ENCODE measurements at regions not wholly inside any gene's neighbourhood (a gene's known extent, or its start where the extent isn't known, plus 50 kb on each side); places are given as distances from the start of the nearest gene placed in this dataset.

DNA sequence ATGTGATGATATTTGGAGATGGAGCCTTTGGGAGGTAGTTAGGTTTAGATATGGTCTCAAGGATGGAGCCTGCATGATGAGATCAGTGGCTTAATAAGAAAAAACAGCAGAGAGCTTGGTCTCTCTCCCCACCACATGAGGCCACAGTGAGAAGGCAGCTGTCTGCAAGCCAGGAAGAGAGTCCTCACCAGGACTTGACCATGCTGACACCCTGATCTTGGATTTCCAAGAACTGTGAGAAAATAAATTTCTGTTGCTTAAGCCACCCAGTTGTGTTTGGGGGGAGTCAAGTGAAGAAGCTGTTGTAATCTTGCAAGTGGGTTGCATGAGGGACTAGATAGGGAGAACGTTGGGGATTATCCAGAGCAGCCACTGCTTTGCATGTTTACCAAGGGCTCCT is 62.3 kb upstream of the TNFAIP8L3 start:
- no peak for ATAC-seq (ENCODE audit: low read depth in 2 of 2)
- no peak overlapping the region for H3K4me3 Mint-ChIP-seq
- peak overlapping the region in 1 of 6 donors; percentile 34 for H3K27ac Mint-ChIP-seq

DNA sequence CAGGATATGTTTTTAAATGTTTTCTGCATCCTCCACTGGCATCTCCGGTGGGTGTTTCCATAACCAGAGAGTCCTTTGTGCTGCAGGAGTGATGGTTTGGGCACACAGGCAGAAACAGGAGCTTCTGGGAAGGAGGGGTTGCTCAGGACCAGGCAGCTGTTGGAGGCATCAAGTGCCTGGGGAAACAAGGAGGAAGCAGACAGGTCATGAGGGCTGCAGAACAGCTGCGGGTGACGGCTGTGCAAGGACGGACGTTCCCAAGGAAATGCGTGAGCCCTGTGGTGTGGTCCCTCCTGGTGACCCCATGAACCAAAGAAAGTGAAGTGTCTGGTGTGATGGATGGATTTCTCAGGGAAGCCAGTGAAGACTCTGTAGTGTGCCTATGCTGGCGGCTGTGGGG is 61.2 kb upstream of the TNFAIP8L3 start:
- H3K36me3 Mint-ChIP-seq: no peaks in the 10 kb centered on the region
- peaks cover 13 to 19% (median 16%) of the 10 kb centered on the region in 3 donors for H3K27me3 Mint-ChIP-seq
- ATAC-seq (ENCODE audit: low read depth in 2 of 2) (no peak), DNase-seq (no peak)
- no peaks in the 10 kb centered on the region for H3K9me3 Mint-ChIP-seq
- H3K4me3 Mint-ChIP-seq: no peak overlapping the region
- H3K4me1 Mint-ChIP-seq: no peaks in the 10 kb centered on the region
- peak overlapping the region in 1 of 6 donors; percentile 29 for H3K27ac Mint-ChIP-seq

More for the DNA sequence above, 62.3 kb upstream of the TNFAIP8L3 start:
- Mint-ChIP-seq H3K4me1 (no peaks in the 10 kb centered on the region), H3K36me3 (no peaks in the 10 kb centered on the region), H3K9me3 (no peaks in the 10 kb centered on the region), H3K27me3 (peaks cover 13 to 21% (median 16%) of the 10 kb centered on the region in 3 donors)
- DNase-seq: no peak

DNA sequence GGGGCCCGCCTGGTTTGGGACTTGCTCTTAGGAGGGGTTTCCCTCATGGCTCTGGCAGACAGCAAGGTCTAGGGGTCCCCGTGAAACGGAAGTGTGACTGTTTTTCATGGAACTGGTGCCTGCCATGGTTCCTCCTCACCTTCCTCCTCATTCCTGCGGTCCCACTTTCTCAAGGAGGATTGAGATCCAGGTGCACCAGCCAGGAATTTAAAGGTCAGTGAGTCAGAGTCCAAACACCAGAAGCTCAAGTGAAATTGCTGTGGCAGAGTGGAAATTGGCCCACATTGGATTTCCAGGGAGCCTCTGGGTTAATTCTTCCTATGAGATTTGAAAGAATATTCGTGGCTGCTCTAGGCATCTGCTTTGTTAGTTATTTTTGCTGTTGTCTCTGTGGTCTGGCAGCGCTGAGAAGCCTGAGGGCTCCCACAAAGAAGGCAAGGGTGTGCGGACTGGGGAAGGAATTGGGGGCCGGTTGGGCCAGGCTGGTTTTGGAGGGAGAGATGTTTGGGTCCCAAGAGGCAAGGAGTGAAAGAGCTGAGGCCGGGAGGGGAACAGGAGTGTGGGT is 60.4 kb upstream of the TNFAIP8L3 start:
- ATAC-seq (ENCODE audit: low read depth in 2 of 2): no peak
- H3K4me3 Mint-ChIP-seq: no peak overlapping the region
- H3K27me3 Mint-ChIP-seq: peaks cover 13 to 19% (median 16%) of the 10 kb centered on the region in 3 donors

More for the DNA sequence above, 60.4 kb upstream of the TNFAIP8L3 start:
- Mint-ChIP-seq H3K36me3 (no peaks in the 10 kb centered on the region), H3K27ac (no peak overlapping the region), H3K9me3 (no peaks in the 10 kb centered on the region), H3K4me1 (no peaks in the 10 kb centered on the region)
- DNase-seq: no peak
